HepG2 (cell line): ENCODE measurements at regions not wholly inside any gene's neighbourhood (a gene's known extent, or its start where the extent isn't known, plus 50 kb on each side); places are given as distances from the start of the nearest gene placed in this dataset.

Experiments used
- ATAC-seq: fragments of 200-7000 bp; cut with Tn5 transposase; 3 replicates; pipeline ENCODE4 v1.9.1; 2020; ENCODE audit warnings: mild to moderate bottlenecking, moderate library complexity
- BruUV-seq: library from RNA; stranded (reverse); fragments of 400-500 nt; replicated peaks from 2 replicates; lab custom pipeline; 2021; lab: Mats Ljungman, UMichigan
- CTCF ChIA-PET: fragments of 300-600 bp; formaldehyde crosslinking; extraction: SDS; loops from one replicate; lab custom pipeline; 2021; ENCODE audit warnings: low total read pairs, inconsistent platforms, low intra/inter-chr PET ratio; lab: Yijun Ruan, JAX
- POLR2A ChIA-PET: fragments of 350-600 bp; sonication (Branson Sonifier 250); formaldehyde crosslinking; loops from one replicate; lab custom pipeline; 2020; ENCODE audit warnings: antibody characterized with exemption, inconsistent platforms; lab: Yijun Ruan, JAX
- DNase-seq: peaks from one replicate; pipeline ENCODE4 v3.0.0-alpha.2; 2015; ENCODE audit warnings: low spot score
- FAIRE-seq: peaks from 3 replicates; lab custom pipeline; 2011; peaks lifted over from hg19 to GRCh38; lab: Jason Lieb, UNC
- H2AFZ ChIP-seq: one replicate; pipeline ENCODE4 v1.6.1; 2011; ENCODE audit warnings: low read length, inconsistent platforms
- H3K27ac ChIP-seq: fragments of 300-600 bp; 3 replicates; pipeline ENCODE4 v1.8.0; 2011; ENCODE audit warnings: mixed run types, mild to moderate bottlenecking, mixed read lengths, low read length, inconsistent platforms; ENCODE audit not compliant: insufficient read depth; ENCODE audit errors: extremely low read length
- H3K27me3 ChIP-seq, 2 experiments: fragments of 200-600 bp in 1 of 2; 2 replicates in 1 of 2; 3 replicates in 1 of 2; pipeline versions ENCODE4 v1.6.0 to v1.8.0; 2011; ENCODE audit warnings: low read length in 2 of 2, mild to moderate bottlenecking in 2 of 2, moderate library complexity in 2 of 2, inconsistent platforms in 1 of 2; ENCODE audit not compliant: insufficient read depth in 2 of 2, control insufficient read depth in 1 of 2
- H3K36me3 ChIP-seq, 2 experiments: fragments of 200-600 bp in 1 of 2; replicated peaks in 1 of 2; 2 replicates in 1 of 2; 3 replicates in 1 of 2; pipeline versions ENCODE4 v1.5.1 to v1.8.0; 2011; ENCODE audit warnings: low read length in 2 of 2, inconsistent platforms in 1 of 2; ENCODE audit not compliant: insufficient read depth in 2 of 2, control insufficient read depth in 1 of 2
- H3K4me1 ChIP-seq: 2 replicates; pipeline ENCODE4 v1.5.1; 2012; ENCODE audit warnings: low read length, inconsistent platforms; ENCODE audit not compliant: insufficient read depth
- H3K4me2 ChIP-seq: 2 replicates; pipeline ENCODE4 v1.6.0; 2011; ENCODE audit warnings: low read depth, low read length, inconsistent platforms
- H3K4me3 ChIP-seq, 3 experiments: fragments of 200-600 bp in 1 of 3; sonication (generic), shearing (Covaris generic) in 1 of 3; replicated peaks in 1 of 3; 2 replicates each; pipeline ENCODE4 v1.5.1; 2011 to 2016; ENCODE audit warnings: low read length in 3 of 3, inconsistent platforms in 2 of 3, low read depth in 2 of 3, mild to moderate bottlenecking in 2 of 3, control low read depth in 1 of 3, mixed read lengths in 1 of 3; ENCODE audit not compliant: insufficient read depth in 1 of 3
- H3K79me2 ChIP-seq: one replicate; pipeline ENCODE4 v1.6.1; 2011; ENCODE audit warnings: low read length, inconsistent platforms; ENCODE audit not compliant: insufficient read depth
- H3K9ac ChIP-seq: 2 replicates; pipeline ENCODE4 v1.6.0; 2011; ENCODE audit warnings: mild to moderate bottlenecking, low read depth, low read length, inconsistent platforms; ENCODE audit not compliant: insufficient read depth
- H3K9me3 ChIP-seq: 2 replicates; pipeline ENCODE4 v1.5.1; 2012; ENCODE audit warnings: mild to moderate bottlenecking, low read length
- H4K20me1 ChIP-seq: 2 replicates; pipeline ENCODE4 v1.6.0; 2011; ENCODE audit warnings: inconsistent platforms, mild to moderate bottlenecking, low read length, moderate library complexity; ENCODE audit not compliant: insufficient read depth
- CEBPG ChIP-seq: IDR thresholded peaks from 2 replicates; pipeline ENCODE4 v1.6.1; 2016
- CENPT ChIP-seq: sonication (generic); formaldehyde crosslinking; IDR thresholded peaks from 2 replicates; pipeline ENCODE4 v1.8.0; 2022; ENCODE audit warnings: low read depth, mild to moderate bottlenecking, moderate library complexity, missing genetic modification reagents
- FLYWCH1 ChIP-seq: sonication (generic); formaldehyde crosslinking; IDR thresholded peaks from 2 replicates; pipeline ENCODE4 v1.8.1; 2023; ENCODE audit warnings: mild to moderate bottlenecking, missing genetic modification reagents
- MED1 ChIP-seq: sonication (generic); formaldehyde crosslinking; IDR thresholded peaks from 2 replicates; pipeline ENCODE4 v1.4.0; 2020; ENCODE audit warnings: missing genetic modification reagents
- NFIB ChIP-seq: sonication (generic); formaldehyde crosslinking; IDR thresholded peaks from 2 replicates; pipeline ENCODE4 v1.9.0; 2021; ENCODE audit warnings: missing genetic modification reagents, mild to moderate bottlenecking, borderline replicate concordance
- NFYC ChIP-seq: IDR thresholded peaks from 2 replicates; pipeline ENCODE4 v1.6.1; 2016; ENCODE audit warnings: missing genetic modification reagents, missing compliant biosample characterization
- PCBP2 ChIP-seq: fragments of 200-400 bp; formaldehyde crosslinking; optimal IDR thresholded peaks from 2 replicates; pipeline ENCODE3; 2018; ENCODE audit warnings: low read length, low read depth; ENCODE audit not compliant: poor library complexity, severe bottlenecking
- RXRB ChIP-seq: IDR thresholded peaks from 2 replicates; pipeline ENCODE4 v1.6.1; 2016; ENCODE audit warnings: borderline replicate concordance, missing genetic modification reagents, missing compliant biosample characterization
- SCMH1 ChIP-seq: sonication (generic); formaldehyde crosslinking; IDR thresholded peaks from 2 replicates; pipeline ENCODE4 v1.9.0; 2021; ENCODE audit warnings: missing genetic modification reagents, mild to moderate bottlenecking, borderline replicate concordance
- SETDB1 ChIP-seq: sonication (generic); formaldehyde crosslinking; IDR thresholded peaks from 2 replicates; pipeline ENCODE4 v1.5.1; 2020; ENCODE audit warnings: missing genetic modification reagents, mild to moderate bottlenecking, borderline replicate concordance
- SUZ12 ChIP-seq: fragments of 150-350 bp; IDR thresholded peaks from 2 replicates; pipeline ENCODE4 v1.6.1; 2014; ENCODE audit warnings: low read depth, low read length
- TEAD2 ChIP-seq: sonication (generic); formaldehyde crosslinking; IDR thresholded peaks from 2 replicates; pipeline ENCODE4 v1.9.0; 2021; ENCODE audit warnings: missing genetic modification reagents
- TSC22D2 ChIP-seq: sonication (generic); formaldehyde crosslinking; IDR thresholded peaks from 2 replicates; pipeline ENCODE4 v1.5.1; 2020; ENCODE audit warnings: missing genetic modification reagents, mild to moderate bottlenecking, borderline replicate concordance
- ZBTB20 ChIP-seq: sonication (generic); formaldehyde crosslinking; IDR thresholded peaks from 2 replicates; pipeline ENCODE4 v1.8.1; 2023; ENCODE audit warnings: missing genetic modification reagents, low read depth, mild to moderate bottlenecking, borderline replicate concordance
- ZNF207 ChIP-seq: fragments of 450-650 bp; IDR thresholded peaks from 2 replicates; pipeline ENCODE4 v1.6.1; 2016; ENCODE audit warnings: antibody characterized with exemption, borderline replicate concordance
- ZNF770 ChIP-seq: sonication (generic); formaldehyde crosslinking; IDR thresholded peaks from 2 replicates; pipeline ENCODE4 v1.5.0; 2020; ENCODE audit warnings: mild to moderate bottlenecking, missing genetic modification reagents
- ZNF772 ChIP-seq: sonication (generic); formaldehyde crosslinking; IDR thresholded peaks from 2 replicates; pipeline ENCODE4 v1.5.0; 2020; ENCODE audit warnings: mild to moderate bottlenecking, missing genetic modification reagents
- WGBS: methylation state at CpG from one replicate; pipeline ENCODE4 v1.1.6; 2017; ENCODE audit warnings: low lambda C conversion rate; 5-methylcytosine and 5-hydroxymethylcytosine counted together
- in situ Hi-C: cut with HindIII; loops from 2 replicates; pipeline ENCODE4 v1.10.0; 2017; ENCODE audit warnings: low pct_unique_long_range_greater_than_20kb; ENCODE audit not compliant: extremely low pct_ligation_motif_present
- intact Hi-C: fragments of 100-400 bp; cut with micrococcal nuclease; formaldehyde crosslinking; loops from one replicate; pipeline ENCODE4 v1.10.0; 2022; ENCODE audit not compliant: unreplicated experiment
- TF ChIP-seq, protein P1 (sequence below): sonication (generic); formaldehyde crosslinking; conservative IDR thresholded peaks from 2 replicates; pipeline ENCODE4 v1.4.0; 2020; ENCODE audit warnings: missing genetic modification reagents
- TF ChIP-seq, protein P2 (sequence below): sonication (generic); formaldehyde crosslinking; IDR thresholded peaks from 2 replicates; pipeline ENCODE4 v1.5.0; 2020; ENCODE audit warnings: missing genetic modification reagents, mild to moderate bottlenecking, borderline replicate concordance
- TF ChIP-seq, protein P3 (sequence below): sonication (generic); formaldehyde crosslinking; IDR thresholded peaks from 2 replicates; pipeline ENCODE4 v1.9.0; 2021; ENCODE audit warnings: missing genetic modification reagents, borderline replicate concordance

DNA sequence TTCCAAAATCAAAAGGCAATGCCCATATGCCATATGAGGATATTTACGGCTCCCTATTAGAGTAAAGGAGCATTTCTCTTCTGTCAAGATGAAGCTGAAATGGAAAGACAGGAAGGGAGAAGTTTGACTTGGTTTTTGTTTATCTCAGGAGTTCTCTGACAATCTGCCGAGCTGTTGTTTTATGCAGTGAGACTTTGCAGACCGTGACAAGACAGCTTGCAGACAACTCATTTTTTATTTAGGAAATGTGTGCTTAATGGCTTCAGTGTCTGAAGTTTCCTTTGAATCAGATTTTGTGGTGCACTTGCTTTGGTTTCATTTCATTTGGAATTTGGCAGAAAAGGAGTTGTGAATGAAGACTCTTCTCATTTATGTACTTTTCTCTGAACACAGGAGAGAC is 145.4 kb downstream of the C12orf50 start:
- no peaks in the 10 kb centered on the region for H3K4me1 ChIP-seq
- H3K27ac ChIP-seq: no peak overlapping the region
- no peak for ATAC-seq
- no peaks in the 10 kb centered on the region for H3K36me3 ChIP-seq
- 31% methylated on average over 3 of the region's 3 CpGs for WGBS
- no peak overlapping the region for H3K4me3 ChIP-seq
- POLR2A ChIA-PET: no interaction called here
- no peak overlapping the region for H3K4me2 ChIP-seq
- no peaks in the 10 kb centered on the region for H3K79me2 ChIP-seq
- H3K9ac ChIP-seq: no peak overlapping the region
- intact Hi-C loops: no loop called here
- BruUV-seq: no TSS peak
- no peaks in the 10 kb centered on the region for H3K9me3 ChIP-seq
- no peaks in the 10 kb centered on the region for H3K27me3 ChIP-seq
- no peak for FAIRE-seq
- H2AFZ ChIP-seq: no peak overlapping the region
- no peaks in the 10 kb centered on the region for H4K20me1 ChIP-seq
- TF ChIP-seq CEBPG (CRISPR knock-in tag) (no peak), FLYWCH1 (no peak), PCBP2 (no peak), SCMH1 (CRISPR knock-in tag) (no peak), ZBTB20 (no peak), ZNF770 (CRISPR knock-in tag) (no peak), ZNF772 (CRISPR knock-in tag) (no peak), CENPT (CRISPR knock-in tag) (no peak), SETDB1 (CRISPR knock-in tag) (no peak), NFIB (CRISPR knock-in tag) (no peak), MED1 (CRISPR knock-in tag) (no peak), NFYC (CRISPR knock-in tag) (no peak), RXRB (no peak), TSC22D2 (CRISPR knock-in tag) (no peak), TEAD2 (CRISPR knock-in tag) (no peak), SUZ12 (no peak), ZNF207 (no peak)
- TF ChIP-seq, protein P1, sequence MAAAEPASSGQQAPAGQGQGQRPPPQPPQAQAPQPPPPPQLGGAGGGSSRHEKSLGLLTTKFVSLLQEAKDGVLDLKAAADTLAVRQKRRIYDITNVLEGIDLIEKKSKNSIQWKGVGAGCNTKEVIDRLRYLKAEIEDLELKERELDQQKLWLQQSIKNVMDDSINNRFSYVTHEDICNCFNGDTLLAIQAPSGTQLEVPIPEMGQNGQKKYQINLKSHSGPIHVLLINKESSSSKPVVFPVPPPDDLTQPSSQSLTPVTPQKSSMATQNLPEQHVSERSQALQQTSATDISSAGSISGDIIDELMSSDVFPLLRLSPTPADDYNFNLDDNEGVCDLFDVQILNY (CRISPR knock-in tag): no peak
- TF ChIP-seq, protein P2, sequence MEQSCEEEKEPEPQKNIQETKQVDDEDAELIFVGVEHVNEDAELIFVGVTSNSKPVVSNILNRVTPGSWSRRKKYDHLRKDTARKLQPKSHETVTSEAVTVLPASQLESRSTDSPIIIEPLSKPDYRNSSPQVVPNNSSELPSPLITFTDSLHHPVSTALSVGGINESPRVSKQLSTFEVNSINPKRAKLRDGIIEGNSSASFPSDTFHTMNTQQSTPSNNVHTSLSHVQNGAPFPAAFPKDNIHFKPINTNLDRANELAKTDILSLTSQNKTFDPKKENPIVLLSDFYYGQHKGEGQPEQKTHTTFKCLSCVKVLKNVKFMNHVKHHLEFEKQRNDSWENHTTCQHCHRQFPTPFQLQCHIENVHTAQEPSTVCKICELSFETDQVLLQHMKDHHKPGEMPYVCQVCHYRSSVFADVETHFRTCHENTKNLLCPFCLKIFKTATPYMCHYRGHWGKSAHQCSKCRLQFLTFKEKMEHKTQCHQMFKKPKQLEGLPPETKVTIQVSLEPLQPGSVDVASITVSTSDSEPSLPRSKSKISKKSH (CRISPR knock-in tag): no peak
- TF ChIP-seq, protein P3, sequence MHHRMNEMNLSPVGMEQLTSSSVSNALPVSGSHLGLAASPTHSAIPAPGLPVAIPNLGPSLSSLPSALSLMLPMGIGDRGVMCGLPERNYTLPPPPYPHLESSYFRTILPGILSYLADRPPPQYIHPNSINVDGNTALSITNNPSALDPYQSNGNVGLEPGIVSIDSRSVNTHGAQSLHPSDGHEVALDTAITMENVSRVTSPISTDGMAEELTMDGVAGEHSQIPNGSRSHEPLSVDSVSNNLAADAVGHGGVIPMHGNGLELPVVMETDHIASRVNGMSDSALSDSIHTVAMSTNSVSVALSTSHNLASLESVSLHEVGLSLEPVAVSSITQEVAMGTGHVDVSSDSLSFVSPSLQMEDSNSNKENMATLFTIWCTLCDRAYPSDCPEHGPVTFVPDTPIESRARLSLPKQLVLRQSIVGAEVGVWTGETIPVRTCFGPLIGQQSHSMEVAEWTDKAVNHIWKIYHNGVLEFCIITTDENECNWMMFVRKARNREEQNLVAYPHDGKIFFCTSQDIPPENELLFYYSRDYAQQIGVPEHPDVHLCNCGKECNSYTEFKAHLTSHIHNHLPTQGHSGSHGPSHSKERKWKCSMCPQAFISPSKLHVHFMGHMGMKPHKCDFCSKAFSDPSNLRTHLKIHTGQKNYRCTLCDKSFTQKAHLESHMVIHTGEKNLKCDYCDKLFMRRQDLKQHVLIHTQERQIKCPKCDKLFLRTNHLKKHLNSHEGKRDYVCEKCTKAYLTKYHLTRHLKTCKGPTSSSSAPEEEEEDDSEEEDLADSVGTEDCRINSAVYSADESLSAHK: no peak
- DNase-seq: no peak
- in situ Hi-C loops: no loop called here
- CTCF ChIA-PET: no interaction called here
